Skeletal muscle satellite cell (primary cell): ENCODE measurements at regions not wholly inside any gene's neighbourhood (a gene's known extent, or its start where the extent isn't known, plus 50 kb on each side); places are given as distances from the start of the nearest gene placed in this dataset.
"Not testable (repeated sequence)": the region's sequence is repeated elsewhere in the genome, so short reads cannot be mapped to it uniquely, and the experiment has no call there.

Experiments
- H3K27me3 ChIP-seq: 2 replicates; pipeline ENCODE4 v1.7.0; 2013; ENCODE audit warnings: low read length; ENCODE audit not compliant: control insufficient read depth, insufficient read depth
- H3K36me3 ChIP-seq: 2 replicates; pipeline ENCODE4 v1.7.0; 2013; ENCODE audit warnings: mild to moderate bottlenecking, control low read depth, low read length; ENCODE audit not compliant: insufficient read depth
- H3K4me1 ChIP-seq: 2 replicates; pipeline ENCODE4 v1.7.0; 2013; ENCODE audit warnings: low read length; ENCODE audit not compliant: control insufficient read depth, insufficient read depth
- H3K4me2 ChIP-seq: 2 replicates; pipeline ENCODE4 v1.7.0; 2013; ENCODE audit warnings: mild to moderate bottlenecking, low read length
- H3K4me3 ChIP-seq: 2 replicates; pipeline ENCODE4 v1.7.0; 2013; ENCODE audit warnings: low read length
- H3K9ac ChIP-seq: 2 replicates; pipeline ENCODE4 v1.7.0; 2013; ENCODE audit warnings: mild to moderate bottlenecking, low read depth, low read length, moderate library complexity
- H3K9me3 ChIP-seq: replicated peaks from 2 replicates; pipeline ENCODE4 v1.7.0; 2013; ENCODE audit warnings: mild to moderate bottlenecking, control low read depth, low read length

GRCh38 chr5:29498860-29499259, 1694.6 kb upstream of the CDH6 start:
- Histone ChIP-seq H3K27me3 (no peaks in the 10 kb centered on the region), H3K4me2 (no peak overlapping the region), H3K9me3 (peaks cover 6% of the 10 kb centered on the region), H3K4me1 (no peaks in the 10 kb centered on the region), H3K4me3 (no peak overlapping the region), H3K36me3 (no peaks in the 10 kb centered on the region), H3K9ac (no peak overlapping the region)

GRCh38 chr5:29498412-29498811, 1695.1 kb upstream of the CDH6 start:
- peaks cover 6% of the 10 kb centered on the region for H3K9me3 ChIP-seq
- no peaks in the 10 kb centered on the region for H3K4me1 ChIP-seq
- H3K36me3 ChIP-seq = no peaks in the 10 kb centered on the region
- H3K4me3 ChIP-seq = no peak overlapping the region
- no peaks in the 10 kb centered on the region for H3K27me3 ChIP-seq
- H3K9ac ChIP-seq = no peak overlapping the region
- H3K4me2 ChIP-seq = no peak overlapping the region

GRCh38 chr5:29485333-29485732, 1708.2 kb upstream of the CDH6 start:
- no peaks in the 10 kb centered on the region for H3K36me3 ChIP-seq
- no peaks in the 10 kb centered on the region for H3K27me3 ChIP-seq
- no peaks in the 10 kb centered on the region for H3K4me1 ChIP-seq
- H3K9ac ChIP-seq = no peak overlapping the region
- H3K9me3 ChIP-seq = peaks cover 7% of the 10 kb centered on the region
- no peak overlapping the region for H3K4me3 ChIP-seq
- H3K4me2 ChIP-seq = no peak overlapping the region

GRCh38 chr5:29469581-29469980, 1723.9 kb upstream of the CDH6 start:
- Histone ChIP-seq H3K36me3 (no peaks in the 10 kb centered on the region), H3K9ac (no peak overlapping the region), H3K4me2 (no peak overlapping the region), H3K9me3 (peaks cover 7% of the 10 kb centered on the region), H3K4me1 (no peaks in the 10 kb centered on the region), H3K4me3 (no peak overlapping the region), H3K27me3 (no peaks in the 10 kb centered on the region)

- no peaks in the 10 kb centered on the region for H3K27me3 ChIP-seq
- H3K9me3 ChIP-seq = no peaks in the 10 kb centered on the region
- H3K4me3 ChIP-seq = no peak overlapping the region
- H3K36me3 ChIP-seq = no peaks in the 10 kb centered on the region
- H3K4me1 ChIP-seq = no peaks in the 10 kb centered on the region
- H3K4me2 ChIP-seq = no peak overlapping the region
- no peak overlapping the region for H3K9ac ChIP-seq
These were observed 1731.2 kb upstream of the CDH6 start for GRCh38 chr5:29462241-29462640.

GRCh38 chr5:29460971-29461559, 1732.4 kb upstream of the CDH6 start:
- Histone ChIP-seq H3K4me1 (no peaks in the 10 kb centered on the region), H3K4me3 (no peak overlapping the region), H3K27me3 (no peaks in the 10 kb centered on the region), H3K9me3 (no peaks in the 10 kb centered on the region), H3K36me3 (no peaks in the 10 kb centered on the region), H3K9ac (no peak overlapping the region), H3K4me2 (no peak overlapping the region)

- H3K9ac ChIP-seq, H3K27me3 ChIP-seq, H3K4me3 ChIP-seq, H3K4me2 ChIP-seq, H3K36me3 ChIP-seq, H3K4me1 ChIP-seq, H3K9me3 ChIP-seq: not testable (repeated sequence)
These were observed 1742.5 kb upstream of the CDH6 start for GRCh38 chr5:29451004-29451403.

- Histone ChIP-seq H3K4me2 (no peak overlapping the region), H3K4me1 (no peaks in the 10 kb centered on the region), H3K9ac (no peak overlapping the region), H3K9me3 (no peaks in the 10 kb centered on the region), H3K36me3 (no peaks in the 10 kb centered on the region), H3K4me3 (no peak overlapping the region), H3K27me3 (no peaks in the 10 kb centered on the region)
These were observed 1778.8 kb upstream of the CDH6 start for GRCh38 chr5:29414681-29415080.

GRCh38 chr5:29412979-29413378, 1780.5 kb upstream of the CDH6 start:
- H3K9me3 ChIP-seq = no peaks in the 10 kb centered on the region
- H3K4me3 ChIP-seq = no peak overlapping the region
- H3K4me2 ChIP-seq = no peak overlapping the region
- H3K27me3 ChIP-seq = no peaks in the 10 kb centered on the region
- H3K9ac ChIP-seq = no peak overlapping the region
- H3K4me1 ChIP-seq = no peaks in the 10 kb centered on the region
- no peaks in the 10 kb centered on the region for H3K36me3 ChIP-seq

GRCh38 chr5:29402270-29402669, 1791.2 kb upstream of the CDH6 start:
- Histone ChIP-seq H3K9me3 (peaks cover 6% of the 10 kb centered on the region), H3K36me3 (no peaks in the 10 kb centered on the region), H3K4me1 (no peaks in the 10 kb centered on the region), H3K9ac (no peak overlapping the region), H3K27me3 (no peaks in the 10 kb centered on the region), H3K4me2 (no peak overlapping the region), H3K4me3 (no peak overlapping the region)

GRCh38 chr5:29389993-29390392, 1803.5 kb upstream of the CDH6 start:
- no peak overlapping the region for H3K4me2 ChIP-seq
- H3K36me3 ChIP-seq = no peaks in the 10 kb centered on the region
- no peaks in the 10 kb centered on the region for H3K27me3 ChIP-seq
- H3K9me3 ChIP-seq = no peaks in the 10 kb centered on the region
- H3K4me3 ChIP-seq = no peak overlapping the region
- no peaks in the 10 kb centered on the region for H3K4me1 ChIP-seq
- no peak overlapping the region for H3K9ac ChIP-seq

GRCh38 chr5:29387384-29387783, 1806.1 kb upstream of the CDH6 start:
- H3K4me3 ChIP-seq = no peak overlapping the region
- H3K4me2 ChIP-seq = no peak overlapping the region
- no peaks in the 10 kb centered on the region for H3K36me3 ChIP-seq
- H3K9ac ChIP-seq = no peak overlapping the region
- no peaks in the 10 kb centered on the region for H3K4me1 ChIP-seq
- no peaks in the 10 kb centered on the region for H3K27me3 ChIP-seq
- H3K9me3 ChIP-seq = no peaks in the 10 kb centered on the region
